Right forelimb (tissue), 1 donor: ENCODE measurements at regions not wholly inside any gene's neighbourhood (a gene's known extent, or its start where the extent isn't known, plus 50 kb on each side); places are given as distances from the start of the nearest gene placed in this dataset.
A peak's percentile ranks its signal among the peaks of the same experiment; 100 is the strongest.
"Not testable (repeated sequence)": the region's sequence is repeated elsewhere in the genome, so short reads cannot be mapped to it uniquely, and the experiment has no call there.

Experiments
- DNase-seq: peaks from one replicate; pipeline ENCODE4 v3.0.0-alpha.2; 2018

DNA sequence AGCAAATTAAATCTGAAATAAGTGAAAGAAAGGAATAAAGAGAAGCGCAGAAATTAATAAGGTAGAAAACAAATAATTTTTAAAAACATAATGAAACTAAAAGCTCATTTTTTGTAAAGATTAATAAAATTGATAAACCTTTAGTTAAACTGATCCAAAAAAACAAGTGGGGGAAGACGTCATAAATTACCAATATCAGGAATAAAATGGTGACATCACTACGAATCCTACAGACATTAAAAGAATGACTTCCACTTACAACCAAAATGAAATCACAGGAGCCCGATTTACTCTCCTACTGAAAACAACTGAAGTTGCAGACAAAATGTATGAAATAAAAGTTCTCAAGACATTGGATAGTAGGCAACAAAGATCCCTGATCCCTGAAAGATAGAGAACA lies 68.1 kb upstream of the IFFO2 start:
- DNase-seq, result no peak

GRCh38 chr1:19023787-19024186 lies 67.3 kb upstream of the IFFO2 start:
- DNase-seq, result no peak

GRCh38 chr1:19021845-19022244 lies 65.4 kb upstream of the IFFO2 start:
- DNase-seq, result no peak

GRCh38 chr1:19019288-19019687 lies 62.8 kb upstream of the IFFO2 start:
- not testable (repeated sequence) for DNase-seq

- no peak for DNase-seq
Measured at GRCh38 chr1:19015476-19015875, 59.0 kb upstream of the IFFO2 start.

DNA sequence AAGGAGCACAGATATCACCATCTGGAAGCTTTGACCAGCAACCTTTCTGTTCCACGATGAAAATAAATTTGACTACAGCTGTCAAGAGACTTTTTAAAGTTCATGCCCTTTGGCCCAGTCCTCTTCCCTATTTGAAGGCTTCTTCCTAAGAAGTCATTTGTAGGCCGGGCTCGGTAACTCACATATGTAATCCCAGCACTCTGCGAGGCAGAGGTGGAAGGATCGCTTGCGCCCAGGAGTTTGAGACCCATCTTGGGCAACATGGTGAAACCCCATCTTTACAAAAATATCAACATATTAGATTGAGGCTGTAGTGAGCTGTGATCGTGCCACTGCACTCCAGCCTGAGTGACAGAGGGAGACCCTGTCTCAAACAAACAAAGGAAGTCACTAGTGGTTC lies 58.3 kb upstream of the IFFO2 start:
- no peak for DNase-seq

DNA sequence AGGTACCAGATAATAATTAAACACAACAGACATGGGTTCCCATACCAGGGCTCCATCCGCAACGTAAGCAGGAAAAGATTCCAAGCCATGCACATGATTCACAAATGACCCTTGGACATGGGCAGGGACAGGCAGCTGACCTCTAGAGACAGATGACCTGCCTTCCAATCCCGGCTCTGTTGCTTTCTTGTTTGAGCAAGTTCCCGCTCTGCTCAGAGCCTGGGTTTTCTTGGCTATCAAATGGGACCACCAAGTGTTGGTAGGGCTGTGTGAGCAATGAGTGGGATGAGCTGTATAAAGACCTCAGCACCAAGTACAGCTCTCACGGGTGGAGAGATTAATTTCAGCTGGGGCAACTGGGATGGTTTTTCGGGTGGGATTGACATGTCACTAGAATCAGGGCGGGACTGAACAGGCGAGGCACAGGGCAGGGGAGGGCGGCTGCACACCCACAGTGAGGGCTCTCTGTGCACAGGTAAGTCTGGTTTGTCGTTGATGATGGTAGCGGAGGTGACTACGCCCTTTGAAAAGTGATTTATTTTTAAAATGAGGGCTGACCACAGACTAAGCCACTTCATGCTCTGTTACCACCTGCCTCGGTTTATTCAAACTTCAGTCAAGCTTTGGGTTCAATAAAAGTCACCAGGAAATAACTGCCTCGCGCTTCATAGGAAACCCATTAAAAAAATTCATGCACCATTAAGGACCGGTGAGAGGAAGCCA lies 57.5 kb upstream of the IFFO2 start:
- no peak for DNase-seq

DNA sequence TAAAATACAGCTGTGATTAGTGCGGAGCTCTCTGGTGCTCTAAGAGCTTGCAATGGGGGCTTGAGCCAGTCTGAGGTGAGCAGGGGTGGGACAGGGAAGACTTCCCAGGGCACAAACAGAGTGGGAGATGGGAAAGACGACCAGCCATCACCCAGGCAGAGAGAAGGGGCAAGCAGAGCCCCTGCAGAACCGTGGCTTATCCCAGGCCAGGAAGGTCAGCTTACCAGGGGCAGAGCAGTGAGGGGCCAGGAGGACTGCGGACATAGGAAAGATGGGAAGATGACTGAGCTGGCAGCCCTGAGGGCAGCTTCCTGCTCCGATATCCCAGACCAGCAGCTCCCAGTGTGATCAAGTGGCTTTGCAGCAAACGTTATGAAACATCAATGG lies 55.4 kb upstream of the IFFO2 start:
- no peak for DNase-seq

DNA sequence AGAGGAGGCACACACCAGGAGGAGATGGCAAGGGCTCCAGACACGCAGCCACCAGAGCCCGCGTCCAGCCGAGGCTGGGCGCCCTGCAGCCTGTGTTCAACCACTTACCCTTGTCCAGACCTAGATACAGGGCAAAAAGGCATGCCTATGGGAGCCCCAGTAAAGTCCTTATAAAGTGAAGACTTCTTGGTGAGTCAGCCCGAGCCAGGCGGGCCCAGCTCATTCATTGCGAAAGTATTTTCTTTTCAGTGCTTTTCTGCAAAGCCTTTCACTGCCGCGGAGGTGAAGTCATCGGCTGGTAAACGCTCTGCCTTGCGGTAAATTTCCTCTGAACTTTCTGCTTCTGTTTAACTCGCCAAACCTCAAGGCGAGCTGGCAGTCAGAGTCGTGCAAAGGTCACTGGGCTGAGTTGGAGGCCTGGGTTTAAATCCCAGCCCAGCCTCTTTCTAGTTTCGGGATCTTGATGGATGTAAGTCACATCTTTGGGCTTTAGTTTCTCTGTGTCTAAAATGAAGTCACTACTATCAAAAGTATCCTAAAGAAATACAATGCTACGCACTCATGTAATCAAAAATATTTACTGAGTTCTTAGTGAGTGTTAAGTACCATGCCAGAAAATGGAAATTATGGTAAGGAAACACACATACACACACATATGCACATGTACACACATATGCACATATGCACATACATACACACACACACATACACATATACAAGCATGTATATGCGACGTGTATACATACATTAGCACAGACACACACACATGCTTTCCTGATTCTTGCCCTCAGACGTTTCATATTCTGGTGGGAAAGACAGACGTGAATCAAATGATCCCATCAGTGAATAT lies 54.7 kb upstream of the IFFO2 start:
- DNase-seq, result peak; percentile 67

- DNase-seq, result no peak
Measured at GRCh38 chr1:19010503-19010902, 54.0 kb upstream of the IFFO2 start.

- DNase-seq, result no peak
Measured at GRCh38 chr1:19009882-19010321, 53.4 kb upstream of the IFFO2 start.

DNA sequence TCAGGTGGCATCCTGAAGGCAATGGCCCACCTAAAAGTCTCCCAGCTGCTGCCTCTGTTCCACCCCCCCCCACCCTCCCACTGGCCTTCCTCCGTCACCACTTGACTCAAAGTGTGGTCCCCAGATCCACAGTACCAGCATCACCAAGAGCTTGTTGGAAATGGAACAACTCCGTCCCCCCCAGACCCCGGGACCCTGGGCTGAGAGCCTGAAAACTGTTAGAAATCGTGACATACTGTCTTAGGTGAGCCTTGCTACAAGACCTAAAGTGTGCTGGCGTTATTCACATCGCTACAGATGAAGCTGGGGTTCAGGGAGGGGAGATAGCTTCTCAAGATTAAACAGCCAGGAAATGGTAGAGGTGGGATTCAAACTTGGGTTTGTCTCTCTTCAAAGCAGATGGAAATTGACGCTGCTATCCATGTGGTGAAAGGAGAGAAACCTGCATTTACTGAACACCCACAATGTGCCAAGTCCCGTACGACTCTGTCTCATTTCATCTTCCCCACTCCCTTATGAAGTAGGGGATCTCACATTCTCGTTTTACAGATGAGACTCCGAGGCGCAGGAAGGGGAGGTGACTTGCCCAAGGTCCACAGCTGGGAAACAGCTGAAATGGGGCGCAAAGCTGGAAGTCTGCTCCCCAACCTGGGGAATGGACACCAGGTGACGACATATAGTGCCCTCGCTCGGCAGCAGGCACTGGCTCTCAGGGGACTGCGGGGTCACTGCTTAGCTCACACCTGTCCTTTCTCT lies 52.8 kb upstream of the IFFO2 start:
- no peak for DNase-seq

GRCh38 chr1:19007491-19008441 lies 51.3 kb upstream of the IFFO2 start:
- DNase-seq, result no peak

DNA sequence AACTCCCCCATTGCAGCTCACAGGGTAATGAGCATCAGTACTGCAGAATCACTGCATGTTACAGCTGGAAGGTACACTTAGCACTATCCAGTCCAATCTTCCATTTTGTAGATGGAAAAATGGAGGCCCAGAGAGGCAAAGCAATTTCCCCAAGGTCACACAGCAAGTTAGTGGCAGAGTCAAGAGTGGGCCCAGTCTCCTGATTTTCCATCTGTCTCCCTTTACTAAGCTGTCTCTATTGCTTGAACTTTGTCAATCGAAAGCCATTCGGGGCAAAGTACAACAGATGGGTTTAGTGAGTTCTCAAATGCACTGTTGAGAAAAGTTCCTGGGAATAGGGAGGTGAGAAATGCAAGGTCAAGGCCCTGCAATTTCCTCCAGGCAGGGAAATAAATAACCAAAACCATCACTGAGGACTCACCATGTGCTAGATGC lies 50.4 kb upstream of the IFFO2 start:
- DNase-seq, result no peak
